ENCODE measurements at regions not wholly inside any gene's neighbourhood (a gene's known extent, or its start where the extent isn't known, plus 50 kb on each side); places are given as distances from the start of the nearest gene placed in this dataset.

GRCh38 chr4:4808086-4808485, 51.4 kb upstream of the MSX1 start:
- no peak for ATAC-seq
- ChIA-PET CTCF (no interaction called here), POLR2A (no interaction called here)
- no peaks in the 10 kb centered on the region for H3K4me1 Mint-ChIP-seq (ENCODE audit: low read depth)
- H3K9me3 Mint-ChIP-seq (ENCODE audit: insufficient read depth), result no peaks in the 10 kb centered on the region
- H3K4me3 Mint-ChIP-seq, result no peak overlapping the region
- DNase-seq, result no peak
- H3K36me3 Mint-ChIP-seq (ENCODE audit: low read depth), result no peaks in the 10 kb centered on the region
- H3K27ac Mint-ChIP-seq, result no peak overlapping the region
- H3K27me3 Mint-ChIP-seq (ENCODE audit: low read depth), result no peaks in the 10 kb centered on the region

GRCh38 chr4:4805887-4806286, 53.6 kb upstream of the MSX1 start:
- no peaks in the 10 kb centered on the region for H3K4me1 Mint-ChIP-seq (ENCODE audit: low read depth)
- H3K36me3 Mint-ChIP-seq (ENCODE audit: low read depth), result no peaks in the 10 kb centered on the region
- DNase-seq (no peak), ATAC-seq (no peak)
- ChIA-PET CTCF (no interaction called here), POLR2A (no interaction called here)
- H3K9me3 Mint-ChIP-seq (ENCODE audit: insufficient read depth), result no peaks in the 10 kb centered on the region
- H3K27me3 Mint-ChIP-seq (ENCODE audit: low read depth), result no peaks in the 10 kb centered on the region
- no peak overlapping the region for H3K4me3 Mint-ChIP-seq
- no peak overlapping the region for H3K27ac Mint-ChIP-seq

GRCh38 chr4:4803912-4804296, 55.6 kb upstream of the MSX1 start:
- no peaks in the 10 kb centered on the region for H3K36me3 Mint-ChIP-seq (ENCODE audit: low read depth)

GRCh38 chr4:4803216-4803911, 56.1 kb upstream of the MSX1 start:
- H3K9me3 Mint-ChIP-seq (ENCODE audit: insufficient read depth), result no peaks in the 10 kb centered on the region
- POLR2A ChIA-PET, result no interaction called here
- H3K4me3 Mint-ChIP-seq, result no peak overlapping the region
- H3K36me3 Mint-ChIP-seq (ENCODE audit: low read depth), result no peaks in the 10 kb centered on the region
- CTCF ChIA-PET, result no interaction called here
- no peaks in the 10 kb centered on the region for H3K4me1 Mint-ChIP-seq (ENCODE audit: low read depth)
- DNase-seq, result no peak
- no peaks in the 10 kb centered on the region for H3K27me3 Mint-ChIP-seq (ENCODE audit: low read depth)
- no peak overlapping the region for H3K27ac Mint-ChIP-seq
- no peak for ATAC-seq

More at GRCh38 chr4:4803912-4804296, 55.6 kb upstream of the MSX1 start:
- no peak for DNase-seq
- CTCF ChIA-PET, result no interaction called here
- POLR2A ChIA-PET, result no interaction called here
- H3K9me3 Mint-ChIP-seq (ENCODE audit: insufficient read depth), result no peaks in the 10 kb centered on the region
- no peaks in the 10 kb centered on the region for H3K27me3 Mint-ChIP-seq (ENCODE audit: low read depth)
- H3K27ac Mint-ChIP-seq, result no peak overlapping the region
- no peak for ATAC-seq
- no peak overlapping the region for H3K4me3 Mint-ChIP-seq
- no peaks in the 10 kb centered on the region for H3K4me1 Mint-ChIP-seq (ENCODE audit: low read depth)

GRCh38 chr4:4800646-4801408, 58.6 kb upstream of the MSX1 start:
- POLR2A ChIA-PET, result no interaction called here
- H3K27ac Mint-ChIP-seq, result no peak overlapping the region
- H3K27me3 Mint-ChIP-seq (ENCODE audit: low read depth), result peaks cover 3% of the 10 kb centered on the region
- ATAC-seq, result no peak
- DNase-seq, result no peak
- no peak overlapping the region for H3K4me3 Mint-ChIP-seq
- no peaks in the 10 kb centered on the region for H3K36me3 Mint-ChIP-seq (ENCODE audit: low read depth)
- no peaks in the 10 kb centered on the region for H3K4me1 Mint-ChIP-seq (ENCODE audit: low read depth)
- CTCF ChIA-PET, result no interaction called here
- H3K9me3 Mint-ChIP-seq (ENCODE audit: insufficient read depth), result no peaks in the 10 kb centered on the region

- CTCF ChIA-PET, result no interaction called here
- Mint-ChIP-seq H3K27me3 (ENCODE audit: low read depth) (peaks cover 3% of the 10 kb centered on the region), H3K4me1 (ENCODE audit: low read depth) (no peaks in the 10 kb centered on the region), H3K4me3 (no peak overlapping the region), H3K27ac (no peak overlapping the region), H3K9me3 (ENCODE audit: insufficient read depth) (peaks cover 6% of the 10 kb centered on the region), H3K36me3 (ENCODE audit: low read depth) (no peaks in the 10 kb centered on the region)
- ATAC-seq (no peak), DNase-seq (no peak)
- POLR2A ChIA-PET, result interaction anchor here (0.5 kb wide), 1 partner anchor 62 kb away, joined by 3 read pairs; no protein-coding TSS in a partner anchor
Measured at GRCh38 chr4:4794421-4794820, 65.0 kb upstream of the MSX1 start.

- DNase-seq (no peak), ATAC-seq (no peak)
- H3K27me3 Mint-ChIP-seq (ENCODE audit: low read depth), result no peaks in the 10 kb centered on the region
- H3K9me3 Mint-ChIP-seq (ENCODE audit: insufficient read depth), result peaks cover 7% of the 10 kb centered on the region
- H3K4me1 Mint-ChIP-seq (ENCODE audit: low read depth), result no peaks in the 10 kb centered on the region
- H3K4me3 Mint-ChIP-seq, result no peak overlapping the region
- POLR2A ChIA-PET, result no interaction called here
- H3K36me3 Mint-ChIP-seq (ENCODE audit: low read depth), result peaks cover 4% of the 10 kb centered on the region
- no peak overlapping the region for H3K27ac Mint-ChIP-seq
- CTCF ChIA-PET, result no interaction called here
Measured at GRCh38 chr4:4792466-4792865, 67.0 kb upstream of the MSX1 start.

- no peak overlapping the region for H3K4me3 Mint-ChIP-seq
- no peaks in the 10 kb centered on the region for H3K27me3 Mint-ChIP-seq (ENCODE audit: low read depth)
- no peaks in the 10 kb centered on the region for H3K4me1 Mint-ChIP-seq (ENCODE audit: low read depth)
- no peak for DNase-seq
- peaks cover 4% of the 10 kb centered on the region for H3K36me3 Mint-ChIP-seq (ENCODE audit: low read depth)
- no peak overlapping the region for H3K27ac Mint-ChIP-seq
- H3K9me3 Mint-ChIP-seq (ENCODE audit: insufficient read depth), result peaks cover 7% of the 10 kb centered on the region
- CTCF ChIA-PET, result no interaction called here
- no peak for ATAC-seq
- POLR2A ChIA-PET, result no interaction called here
Measured at GRCh38 chr4:4791299-4792111, 68.0 kb upstream of the MSX1 start.

GRCh38 chr4:4789462-4789861, 70.0 kb upstream of the MSX1 start:
- Mint-ChIP-seq H3K9me3 (ENCODE audit: insufficient read depth) (peaks cover 11% of the 10 kb centered on the region), H3K27me3 (ENCODE audit: low read depth) (no peaks in the 10 kb centered on the region), H3K36me3 (ENCODE audit: low read depth) (peaks cover 4% of the 10 kb centered on the region), H3K4me3 (no peak overlapping the region), H3K27ac (no peak overlapping the region), H3K4me1 (ENCODE audit: low read depth) (no peaks in the 10 kb centered on the region)
- CTCF ChIA-PET, result no interaction called here
- POLR2A ChIA-PET, result no interaction called here
- ATAC-seq, result no peak
- DNase-seq, result no peak

- Mint-ChIP-seq H3K4me1 (ENCODE audit: low read depth) (no peaks in the 10 kb centered on the region), H3K27ac (no peak overlapping the region), H3K27me3 (ENCODE audit: low read depth) (no peaks in the 10 kb centered on the region), H3K9me3 (ENCODE audit: insufficient read depth) (peaks cover 11% of the 10 kb centered on the region), H3K36me3 (ENCODE audit: low read depth) (peaks cover 4% of the 10 kb centered on the region), H3K4me3 (no peak overlapping the region)
- ChIA-PET CTCF (no interaction called here), POLR2A (no interaction called here)
- ATAC-seq, result no peak
- DNase-seq, result no peak
Measured at GRCh38 chr4:4788573-4788972, 70.9 kb upstream of the MSX1 start.

- H3K9me3 Mint-ChIP-seq (ENCODE audit: insufficient read depth), result peaks cover 11% of the 10 kb centered on the region
- CTCF ChIA-PET, result no interaction called here
Measured at GRCh38 chr4:4787421-4787820, 72.0 kb upstream of the MSX1 start.

GRCh38 chr4:4784379-4784778, 75.1 kb upstream of the MSX1 start:
- CTCF ChIA-PET, result no interaction called here
- Mint-ChIP-seq H3K27ac (no peak overlapping the region), H3K9me3 (ENCODE audit: insufficient read depth) (peaks cover 4% of the 10 kb centered on the region), H3K27me3 (ENCODE audit: low read depth) (no peaks in the 10 kb centered on the region), H3K4me1 (ENCODE audit: low read depth) (no peaks in the 10 kb centered on the region), H3K4me3 (no peak overlapping the region), H3K36me3 (ENCODE audit: low read depth) (peaks cover 4% of the 10 kb centered on the region)
- no peak for DNase-seq
- no peak for ATAC-seq
- POLR2A ChIA-PET, result no interaction called here

More at GRCh38 chr4:4787421-4787820, 72.0 kb upstream of the MSX1 start:
- Mint-ChIP-seq H3K27me3 (ENCODE audit: low read depth) (no peaks in the 10 kb centered on the region), H3K27ac (no peak overlapping the region), H3K36me3 (ENCODE audit: low read depth) (peaks cover 4% of the 10 kb centered on the region), H3K4me3 (no peak overlapping the region), H3K4me1 (ENCODE audit: low read depth) (no peaks in the 10 kb centered on the region)
- ATAC-seq, result no peak
- no peak for DNase-seq
- POLR2A ChIA-PET, result no interaction called here
